ENCODE measurements at regions not wholly inside any gene's neighbourhood (a gene's known extent, or its start where the extent isn't known, plus 50 kb on each side); places are given as distances from the start of the nearest gene placed in this dataset.

- no peaks in the 10 kb centered on the region for H3K9me3 ChIP-seq (ENCODE audit: control insufficient read depth, insufficient read depth, low read length)
- no peak overlapping the region for H3K27ac ChIP-seq (ENCODE audit: low read depth, low read length)
Observed at GRCh38 chr4:126756050-126756829, 876.5 kb upstream of the INTU start.

GRCh38 chr4:126757219-126757618 is 875.5 kb upstream of the INTU start:
- H3K9me3 ChIP-seq (ENCODE audit: control insufficient read depth, insufficient read depth, low read length) = no peaks in the 10 kb centered on the region
- H3K27me3 ChIP-seq (ENCODE audit: control insufficient read depth, low read length) = no peaks in the 10 kb centered on the region
- no peaks in the 10 kb centered on the region for H4K20me1 ChIP-seq (ENCODE audit: control insufficient read depth, insufficient read depth, low read depth, low read length)
- H3K4me2 ChIP-seq (ENCODE audit: low read length) = no peak overlapping the region
- H3K9me2 ChIP-seq (replicated peaks; ENCODE audit: control insufficient read depth, low read length) = no peaks in the 10 kb centered on the region
- H3K27ac ChIP-seq (ENCODE audit: low read depth, low read length) = no peak overlapping the region
- H3K4me1 ChIP-seq (ENCODE audit: control insufficient read depth, low read length) = no peaks in the 10 kb centered on the region
- no peak overlapping the region for H3K4me3 ChIP-seq (ENCODE audit: low read length)
- no peaks in the 10 kb centered on the region for H3K79me2 ChIP-seq (ENCODE audit: control insufficient read depth, low read length)
- no peak for TF ChIP-seq EZH2phosphoT487 (IDR thresholded peaks at IDR 0.05; ENCODE audit: borderline replicate concordance, low read length)
- TF ChIP-seq CTCF (IDR thresholded peaks at IDR 0.05; ENCODE audit: low read depth, low read length, poor library complexity, severe bottlenecking) = no peak
- no peaks in the 10 kb centered on the region for H3K36me3 ChIP-seq (ENCODE audit: control insufficient read depth, low read length)
- no peaks in the 10 kb centered on the region for H3F3A ChIP-seq (ENCODE audit: control insufficient read depth, insufficient read depth)

More at GRCh38 chr4:126756050-126756829, 876.5 kb upstream of the INTU start:
- Histone ChIP-seq H4K20me1 (ENCODE audit: control insufficient read depth, insufficient read depth, low read depth, low read length) (no peaks in the 10 kb centered on the region), H3K4me3 (ENCODE audit: low read length) (no peak overlapping the region), H3K4me2 (ENCODE audit: low read length) (no peak overlapping the region), H3K36me3 (ENCODE audit: control insufficient read depth, low read length) (no peaks in the 10 kb centered on the region), H3K79me2 (ENCODE audit: control insufficient read depth, low read length) (no peaks in the 10 kb centered on the region), H3F3A (ENCODE audit: control insufficient read depth, insufficient read depth) (no peaks in the 10 kb centered on the region), H3K9me2 (replicated peaks; ENCODE audit: control insufficient read depth, low read length) (no peaks in the 10 kb centered on the region), H3K27me3 (ENCODE audit: control insufficient read depth, low read length) (no peaks in the 10 kb centered on the region), H3K4me1 (ENCODE audit: control insufficient read depth, low read length) (no peaks in the 10 kb centered on the region)
- TF ChIP-seq CTCF (IDR thresholded peaks at IDR 0.05; ENCODE audit: low read depth, low read length, poor library complexity, severe bottlenecking) = no peak
- TF ChIP-seq EZH2phosphoT487 (IDR thresholded peaks at IDR 0.05; ENCODE audit: borderline replicate concordance, low read length) = no peak

GRCh38 chr4:126758493-126758892 is 874.3 kb upstream of the INTU start:
- TF ChIP-seq EZH2phosphoT487 (IDR thresholded peaks at IDR 0.05; ENCODE audit: borderline replicate concordance, low read length) = no peak
- no peak for TF ChIP-seq CTCF (IDR thresholded peaks at IDR 0.05; ENCODE audit: low read depth, low read length, poor library complexity, severe bottlenecking)
- Histone ChIP-seq H3K27me3 (ENCODE audit: control insufficient read depth, low read length) (no peaks in the 10 kb centered on the region), H4K20me1 (ENCODE audit: control insufficient read depth, insufficient read depth, low read depth, low read length) (no peaks in the 10 kb centered on the region), H3K4me2 (ENCODE audit: low read length) (no peak overlapping the region), H3K27ac (ENCODE audit: low read depth, low read length) (no peak overlapping the region), H3F3A (ENCODE audit: control insufficient read depth, insufficient read depth) (no peaks in the 10 kb centered on the region), H3K9me2 (replicated peaks; ENCODE audit: control insufficient read depth, low read length) (no peaks in the 10 kb centered on the region), H3K9me3 (ENCODE audit: control insufficient read depth, insufficient read depth, low read length) (no peaks in the 10 kb centered on the region), H3K4me1 (ENCODE audit: control insufficient read depth, low read length) (no peaks in the 10 kb centered on the region), H3K36me3 (ENCODE audit: control insufficient read depth, low read length) (no peaks in the 10 kb centered on the region), H3K79me2 (ENCODE audit: control insufficient read depth, low read length) (no peaks in the 10 kb centered on the region), H3K4me3 (ENCODE audit: low read length) (no peak overlapping the region)
